GM23248 (cell line): ENCODE measurements at regions not wholly inside any gene's neighbourhood (a gene's known extent, or its start where the extent isn't known, plus 50 kb on each side); places are given as distances from the start of the nearest gene placed in this dataset.

Source experiments
- DNase-seq: peaks from one replicate; pipeline ENCODE4 v3.0.0-alpha.2; 2015
- H2AFZ ChIP-seq: fragments of 200-600 bp; sonication (generic); 2 replicates; pipeline ENCODE4 v1.6.1; 2016; ENCODE audit warnings: antibody characterized with exemption
- H3F3A ChIP-seq: fragments of 200-600 bp; sonication (generic); 2 replicates; pipeline ENCODE4 v1.6.1; 2016; ENCODE audit warnings: mild to moderate bottlenecking, antibody characterized with exemption, mixed run types; ENCODE audit not compliant: insufficient read depth
- H3K27ac ChIP-seq: fragments of 200-600 bp; sonication (generic); 2 replicates; pipeline ENCODE4 v1.5.1; 2016; ENCODE audit warnings: mild to moderate bottlenecking
- H3K27me3 ChIP-seq: fragments of 200-600 bp; sonication (generic); replicated peaks from 2 replicates; pipeline ENCODE4 v1.6.1; 2016; ENCODE audit warnings: mild to moderate bottlenecking; ENCODE audit not compliant: insufficient read depth
- H3K36me3 ChIP-seq: fragments of 200-600 bp; sonication (generic); 2 replicates; pipeline ENCODE4 v1.6.1; 2016; ENCODE audit warnings: low read depth, mild to moderate bottlenecking
- H3K4me1 ChIP-seq: fragments of 200-600 bp; sonication (generic); 2 replicates; pipeline ENCODE4 v1.6.1; 2016; ENCODE audit warnings: mild to moderate bottlenecking; ENCODE audit not compliant: insufficient read depth
- H3K4me2 ChIP-seq: fragments of 200-600 bp; sonication (generic); one replicate; pipeline ENCODE4 v1.6.1; 2016; ENCODE audit warnings: mild to moderate bottlenecking; ENCODE audit not compliant: unreplicated experiment
- H3K4me3 ChIP-seq: fragments of 200-600 bp; sonication (generic); 2 replicates; pipeline ENCODE4 v1.5.1; 2016; ENCODE audit warnings: mild to moderate bottlenecking
- H3K79me2 ChIP-seq: fragments of 200-600 bp; sonication (generic); 2 replicates; pipeline ENCODE4 v1.6.1; 2016; ENCODE audit warnings: mild to moderate bottlenecking; ENCODE audit not compliant: insufficient read depth
- H3K9ac ChIP-seq: fragments of 200-600 bp; sonication (generic); 2 replicates; pipeline ENCODE4 v1.6.1; 2016; ENCODE audit warnings: mild to moderate bottlenecking
- H3K9me2 ChIP-seq: fragments of 200-600 bp; sonication (generic); 2 replicates; pipeline ENCODE4 v1.6.1; 2016; ENCODE audit warnings: mixed run types, mild to moderate bottlenecking, moderate library complexity; ENCODE audit not compliant: insufficient read depth
- H3K9me3 ChIP-seq: fragments of 200-600 bp; sonication (generic); one replicate; pipeline ENCODE4 v1.6.1; 2017; ENCODE audit warnings: low read depth
- H4K20me1 ChIP-seq: fragments of 200-600 bp; sonication (generic); 2 replicates; pipeline ENCODE4 v1.6.0; 2016; ENCODE audit not compliant: insufficient read depth
- EZH2 ChIP-seq: fragments of 200-600 bp; sonication (generic); IDR thresholded peaks from 2 replicates; pipeline ENCODE4 v1.6.1; 2018; ENCODE audit warnings: antibody characterized with exemption, mild to moderate bottlenecking; ENCODE audit not compliant: insufficient read depth, poor library complexity, severe bottlenecking
- EZH2phosphoT487 ChIP-seq: fragments of 200-600 bp; sonication (generic); IDR thresholded peaks from 2 replicates; pipeline ENCODE4 v1.6.1; 2018; ENCODE audit warnings: antibody characterized with exemption, moderate library complexity, mild to moderate bottlenecking, low read depth; ENCODE audit not compliant: insufficient read depth
- WGBS, 2 experiments: methylation state at CpG; one replicate each; pipeline ENCODE4 v1.1.6; 2015 to 2017; ENCODE audit warnings: low lambda C conversion rate in 2 of 2, low coverage in 1 of 2; ENCODE audit errors: missing lambda C conversion rate in 2 of 2; 5-methylcytosine and 5-hydroxymethylcytosine counted together
- in situ Hi-C: fragments of 300-500 bp; cut with MboI; formaldehyde crosslinking; loops from 2 replicates; pipeline ENCODE4 v1.15.0; 2020

GRCh38 chr4:11514003-11514402, 85.3 kb upstream of the HS3ST1 start:
- Histone ChIP-seq H3K4me2 (no peak overlapping the region), H3F3A (no peaks in the 10 kb centered on the region), H3K36me3 (no peaks in the 10 kb centered on the region), H3K27ac (no peak overlapping the region), H3K27me3 (no peaks in the 10 kb centered on the region), H3K9ac (no peak overlapping the region), H2AFZ (no peak overlapping the region), H3K9me3 (no peaks in the 10 kb centered on the region), H4K20me1 (no peaks in the 10 kb centered on the region), H3K9me2 (no peaks in the 10 kb centered on the region), H3K79me2 (no peaks in the 10 kb centered on the region), H3K4me1 (no peaks in the 10 kb centered on the region), H3K4me3 (no peak overlapping the region)
- 4 to 5% methylated on average over 3 of the region's 3 CpGs for WGBS, 2 experiments
- in situ Hi-C loops = no loop called here
- TF ChIP-seq EZH2phosphoT487 (no peak), EZH2 (no peak)
- no peak for DNase-seq

GRCh38 chr4:11512871-11513270, 84.2 kb upstream of the HS3ST1 start:
- no peaks in the 10 kb centered on the region for H3F3A ChIP-seq
- H3K36me3 ChIP-seq = no peaks in the 10 kb centered on the region
- no peaks in the 10 kb centered on the region for H3K79me2 ChIP-seq
- no peak overlapping the region for H3K9ac ChIP-seq
- no peaks in the 10 kb centered on the region for H3K9me3 ChIP-seq
- H3K4me3 ChIP-seq = no peak overlapping the region
- no peak overlapping the region for H2AFZ ChIP-seq
- WGBS, 2 experiments = 0% methylated on average over 1 of the region's 1 CpG
- no peak overlapping the region for H3K4me2 ChIP-seq
- no peak for DNase-seq
- no peaks in the 10 kb centered on the region for H3K27me3 ChIP-seq
- no peaks in the 10 kb centered on the region for H3K9me2 ChIP-seq
- no peaks in the 10 kb centered on the region for H3K4me1 ChIP-seq
- no peak overlapping the region for H3K27ac ChIP-seq
- TF ChIP-seq EZH2phosphoT487 = no peak
- TF ChIP-seq EZH2 = no peak
- in situ Hi-C loops = no loop called here
- H4K20me1 ChIP-seq = no peaks in the 10 kb centered on the region

- H3K9me2 ChIP-seq = no peaks in the 10 kb centered on the region
- no peaks in the 10 kb centered on the region for H3K27me3 ChIP-seq
- no peak overlapping the region for H3K4me2 ChIP-seq
- DNase-seq = no peak
- TF ChIP-seq EZH2 = no peak
- no peak for TF ChIP-seq EZH2phosphoT487
- no peak overlapping the region for H3K4me3 ChIP-seq
- no peaks in the 10 kb centered on the region for H3F3A ChIP-seq
- H4K20me1 ChIP-seq = no peaks in the 10 kb centered on the region
- H3K27ac ChIP-seq = no peak overlapping the region
- in situ Hi-C loops = no loop called here
- H3K36me3 ChIP-seq = no peaks in the 10 kb centered on the region
- H2AFZ ChIP-seq = no peak overlapping the region
- no peaks in the 10 kb centered on the region for H3K4me1 ChIP-seq
- no peaks in the 10 kb centered on the region for H3K9me3 ChIP-seq
- H3K79me2 ChIP-seq = no peaks in the 10 kb centered on the region
- H3K9ac ChIP-seq = no peak overlapping the region
- 1 to 5% methylated on average over 3 of the region's 3 CpGs for WGBS, 2 experiments
Observed at GRCh38 chr4:11511321-11511720, 82.6 kb upstream of the HS3ST1 start.

GRCh38 chr4:11507920-11508319, 79.2 kb upstream of the HS3ST1 start:
- in situ Hi-C loops = no loop called here

GRCh38 chr4:11506194-11506593, 77.5 kb upstream of the HS3ST1 start:
- no peaks in the 10 kb centered on the region for H3K79me2 ChIP-seq
- H4K20me1 ChIP-seq = no peaks in the 10 kb centered on the region
- H3K9ac ChIP-seq = no peak overlapping the region
- H3K36me3 ChIP-seq = no peaks in the 10 kb centered on the region
- 40 to 52% methylated on average over 4 of the region's 4 CpGs for WGBS, 2 experiments
- H2AFZ ChIP-seq = no peak overlapping the region
- no peaks in the 10 kb centered on the region for H3F3A ChIP-seq
- no peak overlapping the region for H3K27ac ChIP-seq
- TF ChIP-seq EZH2 = no peak
- no peak for TF ChIP-seq EZH2phosphoT487
- in situ Hi-C loops = no loop called here
- no peak overlapping the region for H3K4me2 ChIP-seq
- no peaks in the 10 kb centered on the region for H3K9me2 ChIP-seq
- no peaks in the 10 kb centered on the region for H3K27me3 ChIP-seq
- H3K4me3 ChIP-seq = no peak overlapping the region
- no peak for DNase-seq
- H3K4me1 ChIP-seq = no peaks in the 10 kb centered on the region
- H3K9me3 ChIP-seq = no peaks in the 10 kb centered on the region

More at GRCh38 chr4:11507920-11508319, 79.2 kb upstream of the HS3ST1 start:
- H3K4me1 ChIP-seq = no peaks in the 10 kb centered on the region
- H4K20me1 ChIP-seq = no peaks in the 10 kb centered on the region
- no peak for DNase-seq
- WGBS, 2 experiments = 10 to 14% methylated on average over 3 of the region's 3 CpGs
- no peaks in the 10 kb centered on the region for H3K27me3 ChIP-seq
- H3K9me2 ChIP-seq = no peaks in the 10 kb centered on the region
- H3K36me3 ChIP-seq = no peaks in the 10 kb centered on the region
- H2AFZ ChIP-seq = no peak overlapping the region
- no peak overlapping the region for H3K9ac ChIP-seq
- H3K79me2 ChIP-seq = no peaks in the 10 kb centered on the region
- no peaks in the 10 kb centered on the region for H3F3A ChIP-seq
- H3K27ac ChIP-seq = no peak overlapping the region
- no peak overlapping the region for H3K4me3 ChIP-seq
- TF ChIP-seq EZH2phosphoT487 (no peak), EZH2 (no peak)
- H3K4me2 ChIP-seq = no peak overlapping the region
- no peaks in the 10 kb centered on the region for H3K9me3 ChIP-seq
